ENCODE measurements at regions not wholly inside any gene's neighbourhood (a gene's known extent, or its start where the extent isn't known, plus 50 kb on each side); places are given as distances from the start of the nearest gene placed in this dataset.

GRCh38 chr4:123945301-123945700 lies 548.7 kb downstream of the SPRY1 start:
- H3K9ac ChIP-seq (ENCODE audit: low read depth in 1 of 2, low read length in 2 of 2), result no peak overlapping the region
- no peaks in the 10 kb centered on the region for H3K4me1 ChIP-seq (ENCODE audit: control insufficient read depth in 2 of 2, insufficient read depth in 2 of 2, low read length in 2 of 2)
- H3K9me3 ChIP-seq (ENCODE audit: control insufficient read depth in 2 of 2, low read length in 2 of 2), result no peaks in the 10 kb centered on the region
- no peak overlapping the region for H3K27ac ChIP-seq (ENCODE audit: low read depth in 2 of 2, low read length in 2 of 2)
- no peaks in the 10 kb centered on the region for H3K27me3 ChIP-seq (ENCODE audit: control insufficient read depth in 2 of 2, insufficient read depth in 2 of 2, low read length in 2 of 2)
- H3K36me3 ChIP-seq (ENCODE audit: control insufficient read depth in 2 of 2, insufficient read depth in 2 of 2, low read length in 2 of 2), result no peaks in the 10 kb centered on the region
- no peak overlapping the region for H3K4me3 ChIP-seq (ENCODE audit: low read length in 2 of 2)

- H3K36me3 ChIP-seq (ENCODE audit: control insufficient read depth in 2 of 2, insufficient read depth in 2 of 2, low read length in 2 of 2), result no peaks in the 10 kb centered on the region
- no peaks in the 10 kb centered on the region for H3K27me3 ChIP-seq (ENCODE audit: control insufficient read depth in 2 of 2, insufficient read depth in 2 of 2, low read length in 2 of 2)
- no peak overlapping the region for H3K27ac ChIP-seq (ENCODE audit: low read depth in 2 of 2, low read length in 2 of 2)
- H3K4me1 ChIP-seq (ENCODE audit: control insufficient read depth in 2 of 2, insufficient read depth in 2 of 2, low read length in 2 of 2), result no peaks in the 10 kb centered on the region
- H3K9ac ChIP-seq (ENCODE audit: low read depth in 1 of 2, low read length in 2 of 2), result no peak overlapping the region
- no peak overlapping the region for H3K4me3 ChIP-seq (ENCODE audit: low read length in 2 of 2)
- H3K9me3 ChIP-seq (ENCODE audit: control insufficient read depth in 2 of 2, low read length in 2 of 2), result no peaks in the 10 kb centered on the region
Measured at GRCh38 chr4:123950530-123950929, 553.9 kb downstream of the SPRY1 start.

- no peaks in the 10 kb centered on the region for H3K27me3 ChIP-seq (ENCODE audit: control insufficient read depth in 2 of 2, insufficient read depth in 2 of 2, low read length in 2 of 2)
- H3K9ac ChIP-seq (ENCODE audit: low read depth in 1 of 2, low read length in 2 of 2), result no peak overlapping the region
- no peaks in the 10 kb centered on the region for H3K4me1 ChIP-seq (ENCODE audit: control insufficient read depth in 2 of 2, insufficient read depth in 2 of 2, low read length in 2 of 2)
- H3K27ac ChIP-seq (ENCODE audit: low read depth in 2 of 2, low read length in 2 of 2), result no peak overlapping the region
- H3K36me3 ChIP-seq (ENCODE audit: control insufficient read depth in 2 of 2, insufficient read depth in 2 of 2, low read length in 2 of 2), result no peaks in the 10 kb centered on the region
- no peak overlapping the region for H3K4me3 ChIP-seq (ENCODE audit: low read length in 2 of 2)
- H3K9me3 ChIP-seq (ENCODE audit: control insufficient read depth in 2 of 2, low read length in 2 of 2), result no peaks in the 10 kb centered on the region
Measured at GRCh38 chr4:123952530-123953274, 556.1 kb downstream of the SPRY1 start.

DNA sequence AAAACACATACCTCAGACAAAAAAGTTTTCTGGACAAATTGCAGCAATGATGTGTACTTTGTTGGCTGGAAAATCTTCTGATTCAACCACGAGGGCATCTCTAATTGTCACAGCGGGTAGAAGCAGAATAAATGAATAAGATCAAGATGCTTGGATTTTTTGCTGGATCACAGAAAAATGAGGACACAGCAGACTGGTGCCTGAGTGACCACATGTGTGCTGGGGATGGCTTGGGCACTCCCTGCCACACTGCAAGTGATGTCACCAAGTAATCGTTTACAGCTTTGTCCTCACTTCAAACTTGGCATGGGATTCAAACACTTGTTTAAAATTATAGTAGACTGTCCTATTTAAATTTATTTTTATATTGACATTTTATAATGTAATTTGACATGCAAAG lies 557.0 kb downstream of the SPRY1 start:
- no peak overlapping the region for H3K4me3 ChIP-seq (ENCODE audit: low read length in 2 of 2)
- no peaks in the 10 kb centered on the region for H3K27me3 ChIP-seq (ENCODE audit: control insufficient read depth in 2 of 2, insufficient read depth in 2 of 2, low read length in 2 of 2)
- H3K27ac ChIP-seq (ENCODE audit: low read depth in 2 of 2, low read length in 2 of 2), result no peak overlapping the region
- H3K9ac ChIP-seq (ENCODE audit: low read depth in 1 of 2, low read length in 2 of 2), result no peak overlapping the region
- no peaks in the 10 kb centered on the region for H3K9me3 ChIP-seq (ENCODE audit: control insufficient read depth in 2 of 2, low read length in 2 of 2)
- H3K36me3 ChIP-seq (ENCODE audit: control insufficient read depth in 2 of 2, insufficient read depth in 2 of 2, low read length in 2 of 2), result no peaks in the 10 kb centered on the region
- no peaks in the 10 kb centered on the region for H3K4me1 ChIP-seq (ENCODE audit: control insufficient read depth in 2 of 2, insufficient read depth in 2 of 2, low read length in 2 of 2)

- H3K27ac ChIP-seq (ENCODE audit: low read depth in 2 of 2, low read length in 2 of 2), result no peak overlapping the region
- H3K9me3 ChIP-seq (ENCODE audit: control insufficient read depth in 2 of 2, low read length in 2 of 2), result no peaks in the 10 kb centered on the region
- H3K4me3 ChIP-seq (ENCODE audit: low read length in 2 of 2), result no peak overlapping the region
- H3K9ac ChIP-seq (ENCODE audit: low read depth in 1 of 2, low read length in 2 of 2), result no peak overlapping the region
- no peaks in the 10 kb centered on the region for H3K4me1 ChIP-seq (ENCODE audit: control insufficient read depth in 2 of 2, insufficient read depth in 2 of 2, low read length in 2 of 2)
- no peaks in the 10 kb centered on the region for H3K36me3 ChIP-seq (ENCODE audit: control insufficient read depth in 2 of 2, insufficient read depth in 2 of 2, low read length in 2 of 2)
- no peaks in the 10 kb centered on the region for H3K27me3 ChIP-seq (ENCODE audit: control insufficient read depth in 2 of 2, insufficient read depth in 2 of 2, low read length in 2 of 2)
Measured at GRCh38 chr4:123954220-123954619, 557.6 kb downstream of the SPRY1 start.

- H3K4me3 ChIP-seq (ENCODE audit: low read length in 2 of 2), result no peak overlapping the region
- no peaks in the 10 kb centered on the region for H3K27me3 ChIP-seq (ENCODE audit: control insufficient read depth in 2 of 2, insufficient read depth in 2 of 2, low read length in 2 of 2)
- no peaks in the 10 kb centered on the region for H3K9me3 ChIP-seq (ENCODE audit: control insufficient read depth in 2 of 2, low read length in 2 of 2)
- no peak overlapping the region for H3K27ac ChIP-seq (ENCODE audit: low read depth in 2 of 2, low read length in 2 of 2)
- no peaks in the 10 kb centered on the region for H3K4me1 ChIP-seq (ENCODE audit: control insufficient read depth in 2 of 2, insufficient read depth in 2 of 2, low read length in 2 of 2)
- no peaks in the 10 kb centered on the region for H3K36me3 ChIP-seq (ENCODE audit: control insufficient read depth in 2 of 2, insufficient read depth in 2 of 2, low read length in 2 of 2)
- no peak overlapping the region for H3K9ac ChIP-seq (ENCODE audit: low read depth in 1 of 2, low read length in 2 of 2)
Measured at GRCh38 chr4:123955167-123955800, 558.7 kb downstream of the SPRY1 start.

DNA sequence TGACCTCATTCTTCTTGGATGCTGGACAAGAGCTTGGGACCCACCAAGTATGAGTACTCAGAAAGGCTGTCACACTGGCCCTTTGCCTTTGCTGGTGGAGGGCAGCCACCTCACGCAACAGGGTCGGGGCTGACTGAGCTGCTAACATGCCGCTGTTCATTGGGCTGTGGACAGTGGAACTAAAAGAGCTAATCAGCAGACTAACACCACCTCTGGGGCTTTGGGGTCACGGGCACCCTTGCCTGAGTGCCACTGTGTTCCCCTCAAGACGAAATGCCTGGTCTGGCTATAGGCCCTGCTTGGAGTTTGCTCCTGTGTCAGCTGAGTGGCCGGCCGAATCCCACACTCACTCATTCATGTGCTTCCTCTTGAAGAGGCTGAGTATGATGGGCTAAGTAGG lies 559.6 kb downstream of the SPRY1 start:
- H3K27ac ChIP-seq (ENCODE audit: low read depth in 2 of 2, low read length in 2 of 2), result no peak overlapping the region
- H3K27me3 ChIP-seq (ENCODE audit: control insufficient read depth in 2 of 2, insufficient read depth in 2 of 2, low read length in 2 of 2), result no peaks in the 10 kb centered on the region
- H3K9ac ChIP-seq (ENCODE audit: low read depth in 1 of 2, low read length in 2 of 2), result no peak overlapping the region

GRCh38 chr4:123966990-123967769 lies 570.6 kb downstream of the SPRY1 start:
- Histone ChIP-seq H3K27ac (ENCODE audit: low read depth in 2 of 2, low read length in 2 of 2) (no peak overlapping the region), H3K9me3 (ENCODE audit: control insufficient read depth in 2 of 2, low read length in 2 of 2) (no peaks in the 10 kb centered on the region), H3K4me3 (ENCODE audit: low read length in 2 of 2) (no peak overlapping the region), H3K4me1 (ENCODE audit: control insufficient read depth in 2 of 2, insufficient read depth in 2 of 2, low read length in 2 of 2) (no peaks in the 10 kb centered on the region), H3K27me3 (ENCODE audit: control insufficient read depth in 2 of 2, insufficient read depth in 2 of 2, low read length in 2 of 2) (no peaks in the 10 kb centered on the region), H3K36me3 (ENCODE audit: control insufficient read depth in 2 of 2, insufficient read depth in 2 of 2, low read length in 2 of 2) (no peaks in the 10 kb centered on the region), H3K9ac (ENCODE audit: low read depth in 1 of 2, low read length in 2 of 2) (no peak overlapping the region)

More for the DNA sequence above, 559.6 kb downstream of the SPRY1 start:
- Histone ChIP-seq H3K36me3 (ENCODE audit: control insufficient read depth in 2 of 2, insufficient read depth in 2 of 2, low read length in 2 of 2) (no peaks in the 10 kb centered on the region), H3K4me3 (ENCODE audit: low read length in 2 of 2) (no peak overlapping the region), H3K9me3 (ENCODE audit: control insufficient read depth in 2 of 2, low read length in 2 of 2) (no peaks in the 10 kb centered on the region), H3K4me1 (ENCODE audit: control insufficient read depth in 2 of 2, insufficient read depth in 2 of 2, low read length in 2 of 2) (no peaks in the 10 kb centered on the region)

DNA sequence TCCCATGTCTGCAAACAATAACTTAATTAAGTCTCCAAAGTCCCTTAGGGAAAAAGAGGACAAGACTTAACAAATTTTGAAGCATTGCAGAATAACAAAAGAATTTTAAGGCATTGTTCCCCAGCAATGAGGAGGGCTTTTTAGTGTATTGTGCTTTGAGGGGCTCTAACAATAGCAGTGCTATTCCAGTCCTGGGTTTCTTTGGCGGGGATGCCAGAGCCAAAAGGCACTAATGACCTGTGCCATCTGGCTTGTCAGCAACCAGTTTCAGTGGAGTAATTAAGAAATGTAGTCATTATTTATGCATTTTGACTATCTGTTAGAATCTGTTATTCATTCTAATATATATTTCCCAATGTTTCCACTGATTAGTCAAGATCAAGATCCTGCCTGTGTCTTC lies 575.4 kb downstream of the SPRY1 start:
- H3K4me1 ChIP-seq (ENCODE audit: control insufficient read depth in 2 of 2, insufficient read depth in 2 of 2, low read length in 2 of 2), result no peaks in the 10 kb centered on the region
- no peaks in the 10 kb centered on the region for H3K27me3 ChIP-seq (ENCODE audit: control insufficient read depth in 2 of 2, insufficient read depth in 2 of 2, low read length in 2 of 2)
- H3K27ac ChIP-seq (ENCODE audit: low read depth in 2 of 2, low read length in 2 of 2), result no peak overlapping the region

More for the DNA sequence above, 575.4 kb downstream of the SPRY1 start:
- no peak overlapping the region for H3K9ac ChIP-seq (ENCODE audit: low read depth in 1 of 2, low read length in 2 of 2)
- no peaks in the 10 kb centered on the region for H3K36me3 ChIP-seq (ENCODE audit: control insufficient read depth in 2 of 2, insufficient read depth in 2 of 2, low read length in 2 of 2)
- no peaks in the 10 kb centered on the region for H3K9me3 ChIP-seq (ENCODE audit: control insufficient read depth in 2 of 2, low read length in 2 of 2)
- no peak overlapping the region for H3K4me3 ChIP-seq (ENCODE audit: low read length in 2 of 2)
